NCI-H1436 treated with DMSO at 0.1 percent for 48 hours (cell line): ENCODE measurements at regions not wholly inside any gene's neighbourhood (a gene's known extent, or its start where the extent isn't known, plus 50 kb on each side); places are given as distances from the start of the nearest gene placed in this dataset.

Experiments
- DNase-seq: peaks from one replicate; lab custom pipeline; 2025; lab: John Stamatoyannopoulos, UW

GRCh38 chr11:135075740-135076139 lies 663.7 kb upstream of the B3GAT1 start:
- DNase-seq: no peak

GRCh38 chr11:135074397-135074998 lies 662.5 kb upstream of the B3GAT1 start:
- no peak for DNase-seq

GRCh38 chr11:135073870-135074269 lies 661.8 kb upstream of the B3GAT1 start:
- DNase-seq: no peak

- no peak for DNase-seq
These were observed 661.3 kb upstream of the B3GAT1 start for GRCh38 chr11:135073381-135073780.

GRCh38 chr11:135069890-135070289 lies 657.8 kb upstream of the B3GAT1 start:
- DNase-seq: no peak

GRCh38 chr11:135069063-135069462 lies 657.0 kb upstream of the B3GAT1 start:
- DNase-seq: no peak

GRCh38 chr11:135062994-135063393 lies 651.0 kb upstream of the B3GAT1 start:
- DNase-seq: no peak

GRCh38 chr11:135061166-135061565 lies 649.1 kb upstream of the B3GAT1 start:
- DNase-seq: no peak

- no peak for DNase-seq
These were observed 634.9 kb upstream of the B3GAT1 start for GRCh38 chr11:135046986-135047385.

- DNase-seq: no peak
These were observed 634.5 kb upstream of the B3GAT1 start for GRCh38 chr11:135046556-135046955.

GRCh38 chr11:135043434-135043833 lies 631.4 kb upstream of the B3GAT1 start:
- DNase-seq: no peak

GRCh38 chr11:135037828-135038227 lies 625.8 kb upstream of the B3GAT1 start:
- DNase-seq: no peak

GRCh38 chr11:135036488-135037297 lies 624.7 kb upstream of the B3GAT1 start:
- no peak for DNase-seq

- no peak for DNase-seq
These were observed 623.2 kb upstream of the B3GAT1 start for GRCh38 chr11:135035282-135035681.

- no peak for DNase-seq
These were observed 621.5 kb upstream of the B3GAT1 start for GRCh38 chr11:135033540-135033939.

GRCh38 chr11:135031205-135031989 lies 619.4 kb upstream of the B3GAT1 start:
- no peak for DNase-seq

- no peak for DNase-seq
These were observed 615.4 kb upstream of the B3GAT1 start for GRCh38 chr11:135027461-135027860.

GRCh38 chr11:135023499-135023898 lies 611.5 kb upstream of the B3GAT1 start:
- DNase-seq: no peak

- no peak for DNase-seq
These were observed 610.4 kb upstream of the B3GAT1 start for GRCh38 chr11:135022454-135022853.

- no peak for DNase-seq
These were observed 607.9 kb upstream of the B3GAT1 start for GRCh38 chr11:135019899-135020298.

GRCh38 chr11:135019343-135019871 lies 607.4 kb upstream of the B3GAT1 start:
- DNase-seq: no peak

GRCh38 chr11:135017296-135017695 lies 605.3 kb upstream of the B3GAT1 start:
- DNase-seq: no peak

GRCh38 chr11:135015966-135016365 lies 603.9 kb upstream of the B3GAT1 start:
- DNase-seq: no peak
